ENCODE measurements at regions not wholly inside any gene's neighbourhood (a gene's known extent, or its start where the extent isn't known, plus 50 kb on each side); places are given as distances from the start of the nearest gene placed in this dataset.

DNA sequence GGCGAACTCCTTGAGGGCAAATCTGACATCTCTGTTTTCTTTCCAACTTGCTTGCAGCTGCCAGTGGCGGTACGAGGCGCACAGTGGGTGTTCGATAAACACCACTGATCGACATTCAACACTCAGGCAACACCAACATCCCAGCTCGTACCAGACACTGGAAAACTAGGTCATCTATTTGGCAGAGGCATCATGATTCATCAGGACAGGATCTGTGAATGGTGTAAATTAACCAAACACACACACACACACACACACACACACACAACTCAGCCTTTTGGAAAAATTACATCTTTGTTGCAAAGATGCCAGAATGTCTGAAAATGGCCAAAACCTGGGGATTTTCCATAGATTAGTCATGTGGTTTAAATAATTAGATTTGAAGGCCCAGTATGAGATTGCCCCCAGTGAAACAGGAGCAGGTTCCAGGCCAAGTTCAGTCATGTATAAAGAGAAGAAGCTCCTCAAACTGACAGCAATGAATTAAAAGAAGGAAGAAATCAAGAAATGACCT, 150.5 kb upstream of the NCKAP5 start:
- no peaks in the 10 kb centered on the region for H3K4me1 ChIP-seq
- peak in 1 of 2 donors; percentile 19 for DNase-seq (ENCODE audit: low spot score in 2 of 2)
- no peak overlapping the region for H3K4me3 ChIP-seq
- intact Hi-C loops (cut with DNase I; ENCODE audit: low total_unique reads): no loop called here
- no peaks in the 10 kb centered on the region for H3K27me3 ChIP-seq
- no peaks in the 10 kb centered on the region for H3K36me3 ChIP-seq
- H3K9me3 ChIP-seq: no peaks in the 10 kb centered on the region
- no peak overlapping the region for H3K27ac ChIP-seq
- TF ChIP-seq POLR2AphosphoS5 (IDR thresholded peaks at IDR 0.05) (no peak), CTCF (IDR thresholded peaks at IDR 0.05) (no peak), POLR2A (IDR thresholded peaks at IDR 0.05) (no peak)

- no peak overlapping the region for H3K27ac ChIP-seq
- intact Hi-C loops (cut with DNase I; ENCODE audit: low total_unique reads): loop anchor here (5.0 kb wide), 1 partner anchor 633 kb away; no protein-coding TSS in a partner anchor
- H3K36me3 ChIP-seq: no peaks in the 10 kb centered on the region
- H3K4me3 ChIP-seq: no peak overlapping the region
- no peaks in the 10 kb centered on the region for H3K9me3 ChIP-seq
- no peak for TF ChIP-seq POLR2A (IDR thresholded peaks at IDR 0.05)
- no peaks in the 10 kb centered on the region for H3K27me3 ChIP-seq
- no peaks in the 10 kb centered on the region for H3K4me1 ChIP-seq
- no peak for DNase-seq (ENCODE audit: low spot score in 2 of 2)
Observed at GRCh38 chr2:133720429-133720828, 152.2 kb upstream of the NCKAP5 start.

DNA sequence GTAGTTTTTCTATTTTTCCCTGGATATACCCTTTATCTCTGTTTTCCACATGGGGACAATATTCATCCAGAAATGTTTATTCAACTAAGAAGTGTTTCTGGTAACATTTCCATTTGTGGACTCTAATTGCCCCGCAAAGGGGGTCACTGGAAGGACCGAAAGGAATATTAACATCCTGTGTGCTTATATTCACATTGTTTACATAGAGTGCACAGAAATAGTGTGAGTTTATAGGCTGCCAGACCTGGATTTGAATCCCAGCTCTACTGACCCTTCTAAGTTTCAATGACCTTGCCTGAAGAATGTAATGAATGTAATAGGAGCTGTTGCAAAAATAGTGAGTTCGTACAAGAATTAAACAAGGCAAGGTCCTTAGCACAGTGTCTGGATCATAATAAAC, 152.9 kb upstream of the NCKAP5 start:
- H3K4me3 ChIP-seq: no peak overlapping the region
- no peaks in the 10 kb centered on the region for H3K9me3 ChIP-seq
- TF ChIP-seq POLR2AphosphoS5 (IDR thresholded peaks at IDR 0.05) (no peak), CTCF (IDR thresholded peaks at IDR 0.05) (no peak), POLR2A (IDR thresholded peaks at IDR 0.05) (no peak)
- H3K4me1 ChIP-seq: no peaks in the 10 kb centered on the region
- intact Hi-C loops (cut with DNase I; ENCODE audit: low total_unique reads): loop anchor here (5.0 kb wide), 1 partner anchor 634 kb away; no protein-coding TSS in a partner anchor
- no peaks in the 10 kb centered on the region for H3K27me3 ChIP-seq
- no peak for DNase-seq (ENCODE audit: low spot score in 2 of 2)
- no peaks in the 10 kb centered on the region for H3K36me3 ChIP-seq
- H3K27ac ChIP-seq: no peak overlapping the region

DNA sequence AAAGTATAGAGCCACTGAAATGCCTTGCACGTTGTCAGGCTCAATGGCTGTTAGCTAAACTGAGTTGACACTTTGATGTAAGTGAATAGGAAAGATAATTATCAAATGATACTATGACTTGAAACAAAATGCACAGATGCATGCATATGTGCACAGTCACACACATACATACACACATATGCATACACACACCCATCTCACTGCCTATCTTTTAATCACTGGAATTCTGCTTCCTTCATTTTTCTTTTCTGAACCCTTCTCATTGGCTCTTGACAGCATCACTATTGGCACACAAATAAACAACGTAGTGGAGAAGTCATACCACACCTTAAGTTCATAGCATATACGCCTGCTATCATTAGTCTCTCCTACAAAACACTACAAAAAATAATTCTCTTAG, 154.9 kb upstream of the NCKAP5 start:
- H3K27me3 ChIP-seq: no peaks in the 10 kb centered on the region
- no peak overlapping the region for H3K4me3 ChIP-seq
- no peak for DNase-seq (ENCODE audit: low spot score in 2 of 2)
- no peaks in the 10 kb centered on the region for H3K36me3 ChIP-seq
- H3K4me1 ChIP-seq: no peaks in the 10 kb centered on the region
- H3K9me3 ChIP-seq: no peaks in the 10 kb centered on the region
- TF ChIP-seq POLR2AphosphoS5 (IDR thresholded peaks at IDR 0.05): no peak
- TF ChIP-seq POLR2A (IDR thresholded peaks at IDR 0.05): no peak
- TF ChIP-seq CTCF (IDR thresholded peaks at IDR 0.05): no peak
- H3K27ac ChIP-seq: no peak overlapping the region
- intact Hi-C loops (cut with DNase I; ENCODE audit: low total_unique reads): loop anchor here (5.0 kb wide), 1 partner anchor 636 kb away; no protein-coding TSS in a partner anchor

GRCh38 chr2:133726973-133727372, 158.7 kb upstream of the NCKAP5 start:
- H3K4me1 ChIP-seq: no peaks in the 10 kb centered on the region
- H3K9me3 ChIP-seq: no peaks in the 10 kb centered on the region
- DNase-seq (ENCODE audit: low spot score in 2 of 2): no peak
- H3K27ac ChIP-seq: no peak overlapping the region
- no peaks in the 10 kb centered on the region for H3K27me3 ChIP-seq
- peak overlapping the region; percentile 22 to 48 (median 29) for H3K4me3 ChIP-seq
- intact Hi-C loops (cut with DNase I; ENCODE audit: low total_unique reads): no loop called here
- TF ChIP-seq CTCF (IDR thresholded peaks at IDR 0.05) (no peak), POLR2AphosphoS5 (IDR thresholded peaks at IDR 0.05) (no peak), POLR2A (IDR thresholded peaks at IDR 0.05) (no peak)
- H3K36me3 ChIP-seq: no peaks in the 10 kb centered on the region

- no peaks in the 10 kb centered on the region for H3K9me3 ChIP-seq
- intact Hi-C loops (cut with DNase I; ENCODE audit: low total_unique reads): no loop called here
- TF ChIP-seq POLR2A (IDR thresholded peaks at IDR 0.05): no peak
- TF ChIP-seq CTCF (IDR thresholded peaks at IDR 0.05): no peak
- TF ChIP-seq POLR2AphosphoS5 (IDR thresholded peaks at IDR 0.05): no peak
Observed at GRCh38 chr2:133732059-133732458, 163.8 kb upstream of the NCKAP5 start.

More at GRCh38 chr2:133732059-133732458, 163.8 kb upstream of the NCKAP5 start:
- no peaks in the 10 kb centered on the region for H3K27me3 ChIP-seq
- DNase-seq (ENCODE audit: low spot score in 2 of 2): no peak
- no peaks in the 10 kb centered on the region for H3K36me3 ChIP-seq
- H3K4me3 ChIP-seq: no peak overlapping the region
- H3K4me1 ChIP-seq: no peaks in the 10 kb centered on the region
- no peak overlapping the region for H3K27ac ChIP-seq
